GM08714 (cell line): ENCODE measurements at regions not wholly inside any gene's neighbourhood (a gene's known extent, or its start where the extent isn't known, plus 50 kb on each side); places are given as distances from the start of the nearest gene placed in this dataset.

Experiments used
- H3K4me3 ChIP-seq: fragments of 200-500 bp; sonication (Bioruptor generic); 2 replicates; pipeline ENCODE4 v1.5.1; 2014; ENCODE audit warnings: mild to moderate bottlenecking, low read length, inconsistent platforms
- ZNF274 ChIP-seq: IDR thresholded peaks from 2 replicates; pipeline ENCODE4 v1.6.1; 2012; ENCODE audit warnings: mild to moderate bottlenecking, low read depth, low read length

DNA sequence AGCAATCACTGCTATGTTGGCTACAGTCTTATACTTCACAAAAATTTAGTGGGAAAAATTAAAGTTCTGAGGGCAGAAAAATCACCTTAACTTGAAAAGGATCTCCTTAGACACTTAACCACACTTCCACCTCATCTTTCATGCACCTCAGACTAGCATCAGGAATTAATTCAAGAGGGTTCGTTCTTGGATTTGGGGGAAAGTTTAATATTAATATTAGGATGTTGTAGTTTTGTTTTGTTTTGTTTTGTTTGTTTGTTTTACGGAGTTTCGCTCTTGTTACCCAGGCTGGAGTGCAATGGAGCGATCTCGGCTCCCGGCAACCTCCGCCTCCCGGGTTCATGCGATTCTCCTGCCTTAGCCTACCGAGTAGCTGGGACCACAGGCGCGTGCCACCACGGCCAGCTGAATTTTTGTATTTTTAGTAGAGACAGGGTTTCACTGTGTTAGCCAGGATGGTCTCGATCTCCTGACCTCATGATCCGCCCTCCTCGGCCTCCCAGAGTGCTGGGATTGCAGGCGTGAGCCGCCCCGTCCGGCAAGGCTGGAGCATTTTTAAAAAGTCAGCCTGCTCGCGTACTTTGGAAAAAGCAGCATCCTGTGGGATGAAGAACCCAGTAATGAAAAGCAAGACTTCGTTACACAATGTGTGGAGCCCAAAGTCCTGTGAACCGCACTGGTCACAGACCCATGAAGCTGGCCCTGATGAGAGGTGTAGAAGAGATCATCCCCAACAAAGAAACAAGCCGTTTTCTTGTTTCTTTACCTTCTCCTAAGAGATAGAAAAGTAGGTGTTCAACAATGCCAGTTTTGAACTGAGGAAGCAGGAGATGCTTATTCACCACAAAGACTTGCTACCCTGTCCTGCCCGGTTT, 194.9 kb downstream of the GPX5 start:
- no peak overlapping the region for H3K4me3 ChIP-seq
- no peak for TF ChIP-seq ZNF274

GRCh38 chr6:28721372-28721771, 195.7 kb downstream of the GPX5 start:
- no peak overlapping the region for H3K4me3 ChIP-seq
- no peak for TF ChIP-seq ZNF274

- no peak for TF ChIP-seq ZNF274
- H3K4me3 ChIP-seq: no peak overlapping the region
These were observed 198.7 kb downstream of the GPX5 start for GRCh38 chr6:28724395-28724794.

DNA sequence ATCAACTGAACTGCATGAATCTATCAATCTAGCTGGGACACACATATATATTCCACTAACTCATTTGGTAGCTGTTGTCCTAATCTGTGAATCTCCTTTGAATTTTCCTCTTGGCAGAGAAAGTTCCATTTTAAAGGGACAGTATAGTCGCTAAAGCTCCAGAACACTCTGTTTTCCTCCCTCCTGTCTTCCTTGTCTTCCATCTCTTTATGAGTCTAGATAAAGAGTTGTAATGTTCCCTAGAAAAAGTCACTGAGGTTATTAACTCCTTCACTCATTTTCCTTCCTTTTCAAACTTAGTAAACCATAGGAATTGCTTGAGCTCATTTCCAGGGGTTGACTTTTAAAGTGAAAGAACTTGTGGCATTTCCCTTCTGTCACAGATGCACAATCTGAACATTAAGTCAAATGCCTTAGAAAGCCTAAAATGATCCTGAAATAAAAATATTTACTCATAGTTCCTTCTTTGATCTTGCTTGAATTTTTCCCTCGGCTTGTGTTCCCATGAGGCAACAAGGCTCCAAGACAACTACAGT, 198.4 kb downstream of the TRIM27 start:
- H3K4me3 ChIP-seq: no peak overlapping the region

GRCh38 chr6:28725890-28726348, 197.9 kb downstream of the TRIM27 start:
- no peak overlapping the region for H3K4me3 ChIP-seq
- no peak for TF ChIP-seq ZNF274

More for the DNA sequence above, 198.4 kb downstream of the TRIM27 start:
- TF ChIP-seq ZNF274: no peak

- TF ChIP-seq ZNF274: no peak
- H3K4me3 ChIP-seq: no peak overlapping the region
These were observed 197.0 kb downstream of the TRIM27 start for GRCh38 chr6:28726569-28727309.

DNA sequence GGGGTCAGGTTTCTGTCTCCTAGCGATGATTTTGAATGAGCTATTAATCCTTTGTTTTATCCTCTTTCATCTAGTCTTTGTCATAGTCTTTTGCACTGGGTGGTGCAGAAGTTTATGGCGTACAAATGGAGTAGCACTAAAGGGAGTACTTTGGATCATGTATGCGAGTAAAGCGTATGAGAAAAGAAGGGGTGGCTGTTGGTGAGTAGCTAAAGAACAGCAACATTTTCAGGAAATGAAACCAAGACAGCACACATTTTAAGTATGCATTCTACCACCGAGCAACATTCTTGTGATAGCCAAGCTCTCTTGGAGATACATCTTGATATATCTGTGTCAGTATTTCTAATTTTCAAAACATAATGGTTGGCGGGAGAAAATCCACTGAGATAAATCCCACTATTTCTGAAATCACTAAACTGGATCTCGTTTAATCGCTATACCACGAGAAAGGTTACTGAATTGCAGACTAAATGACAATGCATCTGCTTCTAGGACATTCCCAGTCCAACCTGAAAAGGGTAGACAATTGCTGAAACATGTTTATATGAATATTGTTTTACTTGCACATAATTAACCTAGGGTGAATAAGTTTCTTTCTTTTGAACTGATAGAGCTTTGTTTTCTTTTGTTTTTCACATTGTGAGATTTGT, 196.1 kb downstream of the TRIM27 start:
- no peak for TF ChIP-seq ZNF274
- no peak overlapping the region; the same call in 1 of the 2 replicates for H3K4me3 ChIP-seq

DNA sequence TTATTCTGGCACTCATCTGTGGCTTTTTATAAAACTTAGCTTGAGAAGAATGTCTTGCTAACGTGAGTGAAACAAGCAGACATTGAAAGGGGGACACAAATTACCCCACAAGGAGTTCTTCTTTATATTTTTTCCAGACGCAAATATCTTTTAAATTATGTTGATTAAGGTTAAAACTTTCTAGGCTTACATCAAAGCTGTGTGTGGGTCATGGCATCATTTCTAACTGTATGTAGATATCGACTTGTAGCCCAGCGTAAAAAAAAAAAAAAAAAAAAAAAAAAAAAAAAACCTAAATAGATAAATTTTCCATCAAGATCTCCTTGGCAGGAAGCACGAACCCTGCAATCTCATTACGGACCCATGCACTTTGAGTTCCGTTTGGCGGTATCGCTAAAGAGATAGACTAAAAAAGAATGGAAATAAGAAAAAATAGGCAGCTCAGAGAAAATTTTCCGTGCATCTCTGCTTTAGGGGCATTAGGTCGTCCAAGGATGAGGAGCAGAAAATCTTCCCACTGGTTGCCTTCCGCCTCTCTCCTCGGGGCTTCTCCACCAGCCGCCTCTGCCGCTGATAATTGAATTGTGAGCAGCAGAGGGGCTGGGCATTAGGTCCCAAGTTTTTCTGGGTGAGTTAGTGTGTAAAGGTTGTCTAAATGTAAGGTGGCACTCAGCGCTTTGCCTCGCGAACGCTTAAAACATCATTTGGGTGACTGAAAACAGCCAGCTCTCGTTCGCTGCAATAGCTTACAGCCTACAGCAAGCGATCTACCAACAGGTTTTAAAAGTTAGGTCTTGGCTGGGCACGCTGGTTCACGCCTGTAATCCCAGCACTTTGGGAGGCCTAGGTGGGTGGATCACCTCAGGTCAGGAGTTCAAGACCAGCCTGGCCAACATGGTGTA, 194.0 kb downstream of the TRIM27 start:
- peak overlapping the region; percentile 98 for H3K4me3 ChIP-seq
- TF ChIP-seq ZNF274: no peak

DNA sequence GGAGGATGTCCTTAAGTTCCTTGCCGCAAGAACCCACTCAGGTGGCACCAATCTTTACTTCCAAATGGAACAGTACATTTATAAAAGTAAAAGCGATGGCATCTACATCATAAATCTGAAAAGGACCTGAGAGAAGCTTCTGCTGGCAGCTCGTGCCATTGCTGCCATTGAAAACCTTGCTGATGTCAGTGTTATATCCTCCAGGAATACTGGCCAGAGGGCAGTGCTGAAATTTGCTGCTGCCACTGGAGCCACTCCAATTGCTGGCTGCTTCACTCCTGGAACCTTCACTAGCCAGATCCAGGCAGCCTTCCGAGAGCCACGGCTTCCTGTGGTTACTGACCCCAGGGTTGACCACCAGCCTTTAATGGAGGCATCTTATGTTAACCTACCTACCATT, 191.7 kb downstream of the TRIM27 start:
- no peak for TF ChIP-seq ZNF274

GRCh38 chr6:28734443-28734959, 189.3 kb downstream of the TRIM27 start:
- no peak overlapping the region for H3K4me3 ChIP-seq
- no peak for TF ChIP-seq ZNF274

More for the DNA sequence above, 191.7 kb downstream of the TRIM27 start:
- H3K4me3 ChIP-seq: no peak overlapping the region

GRCh38 chr6:28736121-28736520, 187.7 kb downstream of the TRIM27 start:
- TF ChIP-seq ZNF274: no peak
- H3K4me3 ChIP-seq: no peak overlapping the region; the same call in 1 of the 2 replicates

DNA sequence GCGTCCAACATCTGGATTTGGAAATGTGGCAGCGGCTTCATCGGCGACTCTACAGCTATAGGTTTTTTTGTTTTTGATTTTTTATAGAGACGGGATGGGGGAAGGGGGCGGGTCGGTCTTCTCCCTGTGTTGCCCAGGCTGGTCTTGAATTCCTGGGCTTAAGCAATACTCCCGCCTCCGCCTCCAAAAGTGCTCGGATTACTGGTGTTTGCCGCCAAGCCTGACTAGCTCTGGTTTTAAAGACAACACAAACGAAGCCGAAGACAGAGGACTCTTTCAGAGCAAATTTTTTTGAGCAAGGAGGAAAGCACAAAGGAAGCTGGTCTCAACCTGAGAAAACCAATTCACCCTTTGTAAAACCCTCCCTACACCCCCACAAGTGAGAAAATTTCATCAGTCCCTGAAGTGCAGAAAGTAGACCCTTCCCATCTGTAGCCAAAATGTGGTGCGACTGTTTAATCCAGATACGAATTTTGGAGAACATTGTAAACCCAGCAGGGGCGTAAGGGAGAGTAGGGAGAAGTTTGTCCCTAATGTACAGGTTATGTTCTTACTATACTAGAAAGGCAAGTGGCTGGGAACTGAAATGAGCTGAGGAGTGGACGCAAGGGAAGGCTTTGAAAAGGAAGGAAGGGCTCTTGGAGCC, 185.9 kb downstream of the TRIM27 start:
- no peak overlapping the region for H3K4me3 ChIP-seq
- TF ChIP-seq ZNF274: no peak
